Sigmoid colon (tissue), 4 donors: ENCODE measurements at regions not wholly inside any gene's neighbourhood (a gene's known extent, or its start where the extent isn't known, plus 50 kb on each side); places are given as distances from the start of the nearest gene placed in this dataset.

Source experiments
- POLR2A ChIP-seq, 2 donors: fragments of 450-650 bp; IDR thresholded peaks; one replicate each; pipeline ENCODE4 v1.6.1; 2016; ENCODE audit warnings: antibody characterized with exemption in 2 of 2, mild to moderate bottlenecking in 2 of 2, moderate library complexity in 2 of 2
- POLR2AphosphoS5 ChIP-seq, 4 donors: sonication (generic); formaldehyde crosslinking; IDR thresholded peaks; one replicate each; pipeline ENCODE4 v1.6.1; 2017; ENCODE audit warnings: antibody characterized with exemption in 4 of 4
- TF ChIP-seq, protein P1 (sequence below), 4 experiments: fragments of 450-650 bp in 3 of 4; fragments of 200-600 bp in 1 of 4; IDR thresholded peaks; one replicate each; pipeline ENCODE4 v1.5.1; 2016 to 2019; ENCODE audit warnings: antibody characterized with exemption in 4 of 4, mild to moderate bottlenecking in 3 of 4, moderate library complexity in 2 of 4

DNA sequence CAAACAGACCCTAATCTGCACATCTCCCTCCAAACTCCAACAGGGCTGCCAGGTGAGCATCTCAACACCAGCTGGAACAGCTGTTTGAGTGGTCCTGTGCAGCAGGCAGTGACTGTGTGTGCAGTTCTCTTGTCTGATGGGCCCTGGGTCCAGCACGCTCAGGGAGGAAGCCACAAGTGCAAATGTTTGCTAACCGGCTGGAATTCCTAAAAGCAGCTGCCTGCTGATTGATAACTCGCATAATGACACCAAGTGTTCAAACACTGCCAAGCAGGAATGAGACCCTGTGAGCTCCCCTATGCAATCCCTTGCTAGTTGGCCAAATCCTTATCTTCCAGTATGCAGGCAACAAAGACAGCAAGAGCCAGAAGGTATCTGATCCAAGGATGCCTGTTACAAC lies 650.6 kb downstream of the CBLN4 start:
- TF ChIP-seq POLR2A (IDR thresholded peaks at IDR 0.05) (no peak), POLR2AphosphoS5 (IDR thresholded peaks at IDR 0.05) (no peak)
- TF ChIP-seq, protein P1, sequence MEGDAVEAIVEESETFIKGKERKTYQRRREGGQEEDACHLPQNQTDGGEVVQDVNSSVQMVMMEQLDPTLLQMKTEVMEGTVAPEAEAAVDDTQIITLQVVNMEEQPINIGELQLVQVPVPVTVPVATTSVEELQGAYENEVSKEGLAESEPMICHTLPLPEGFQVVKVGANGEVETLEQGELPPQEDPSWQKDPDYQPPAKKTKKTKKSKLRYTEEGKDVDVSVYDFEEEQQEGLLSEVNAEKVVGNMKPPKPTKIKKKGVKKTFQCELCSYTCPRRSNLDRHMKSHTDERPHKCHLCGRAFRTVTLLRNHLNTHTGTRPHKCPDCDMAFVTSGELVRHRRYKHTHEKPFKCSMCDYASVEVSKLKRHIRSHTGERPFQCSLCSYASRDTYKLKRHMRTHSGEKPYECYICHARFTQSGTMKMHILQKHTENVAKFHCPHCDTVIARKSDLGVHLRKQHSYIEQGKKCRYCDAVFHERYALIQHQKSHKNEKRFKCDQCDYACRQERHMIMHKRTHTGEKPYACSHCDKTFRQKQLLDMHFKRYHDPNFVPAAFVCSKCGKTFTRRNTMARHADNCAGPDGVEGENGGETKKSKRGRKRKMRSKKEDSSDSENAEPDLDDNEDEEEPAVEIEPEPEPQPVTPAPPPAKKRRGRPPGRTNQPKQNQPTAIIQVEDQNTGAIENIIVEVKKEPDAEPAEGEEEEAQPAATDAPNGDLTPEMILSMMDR (IDR thresholded peaks at IDR 0.05) = no peak
